GM18873 (cell line): ENCODE measurements at regions not wholly inside any gene's neighbourhood (a gene's known extent, or its start where the extent isn't known, plus 50 kb on each side); places are given as distances from the start of the nearest gene placed in this dataset.
"Not testable (repeated sequence)": the region's sequence is repeated elsewhere in the genome, so short reads cannot be mapped to it uniquely, and the experiment has no call there.

Experiments
- ATAC-seq: cut with Tn5 transposase; IDR thresholded peaks from one replicate; pipeline ENCODE4 v1.9.1; 2021; ENCODE audit warnings: mild to moderate bottlenecking, moderate library complexity, moderate number of reproducible peaks; ENCODE audit not compliant: unreplicated experiment, low FRiP score

GRCh38 chr21:17688912-17689874, 76.5 kb upstream of the BTG3 start:
- no peak for ATAC-seq

GRCh38 chr21:17682924-17683323, 70.2 kb upstream of the BTG3 start:
- ATAC-seq, result no peak

- peak; percentile 68 for ATAC-seq
Observed at GRCh38 chr21:17679002-17679600, 66.4 kb upstream of the BTG3 start.

GRCh38 chr21:17676930-17677329, 64.2 kb upstream of the BTG3 start:
- ATAC-seq, result not testable (repeated sequence)

GRCh38 chr21:17674106-17674505, 61.4 kb upstream of the BTG3 start:
- ATAC-seq, result no peak

- ATAC-seq, result no peak
Observed at GRCh38 chr21:17673261-17674020, 60.7 kb upstream of the BTG3 start.

GRCh38 chr21:17671733-17672132, 59.0 kb upstream of the BTG3 start:
- ATAC-seq, result no peak

- no peak for ATAC-seq
Observed at GRCh38 chr21:17668479-17669140, 55.9 kb upstream of the BTG3 start.

GRCh38 chr21:17667256-17667655, 54.6 kb upstream of the BTG3 start:
- no peak for ATAC-seq
